ENCODE measurements at regions not wholly inside any gene's neighbourhood (a gene's known extent, or its start where the extent isn't known, plus 50 kb on each side); places are given as distances from the start of the nearest gene placed in this dataset.

- H3K4me3 ChIP-seq (ENCODE audit: low read depth, low read length) = no peak overlapping the region
- TF ChIP-seq CTCF (IDR thresholded peaks at IDR 0.05; ENCODE audit: low read depth, low read length, missing control alignments) = no peak
- no peak for DNase-seq (ENCODE audit: low read depth)
These were observed 1024.6 kb downstream of the SORCS1 start for GRCh38 chr10:106139915-106140314.

GRCh38 chr10:106136175-106136574 is 1028.3 kb downstream of the SORCS1 start:
- DNase-seq (ENCODE audit: low read depth) = no peak
- H3K4me3 ChIP-seq (ENCODE audit: low read depth, low read length) = no peak overlapping the region
- no peak for TF ChIP-seq CTCF (IDR thresholded peaks at IDR 0.05; ENCODE audit: low read depth, low read length, missing control alignments)

- no peak overlapping the region for H3K4me3 ChIP-seq (ENCODE audit: low read depth, low read length)
- no peak for TF ChIP-seq CTCF (IDR thresholded peaks at IDR 0.05; ENCODE audit: low read depth, low read length, missing control alignments)
- no peak for DNase-seq (ENCODE audit: low read depth)
These were observed 1030.0 kb downstream of the SORCS1 start for GRCh38 chr10:106134326-106135000.

- TF ChIP-seq CTCF (IDR thresholded peaks at IDR 0.05; ENCODE audit: low read depth, low read length, missing control alignments) = no peak
- no peak overlapping the region for H3K4me3 ChIP-seq (ENCODE audit: low read depth, low read length)
- no peak for DNase-seq (ENCODE audit: low read depth)
These were observed 1031.1 kb downstream of the SORCS1 start for GRCh38 chr10:106133451-106133850.

GRCh38 chr10:106132956-106133355 is 1031.5 kb downstream of the SORCS1 start:
- no peak for TF ChIP-seq CTCF (IDR thresholded peaks at IDR 0.05; ENCODE audit: low read depth, low read length, missing control alignments)
- no peak for DNase-seq (ENCODE audit: low read depth)

GRCh38 chr10:106114656-106115186 is 1049.8 kb downstream of the SORCS1 start:
- no peak for DNase-seq (ENCODE audit: low read depth)
- no peak for TF ChIP-seq CTCF (IDR thresholded peaks at IDR 0.05; ENCODE audit: low read depth, low read length, missing control alignments)
- no peak overlapping the region for H3K4me3 ChIP-seq (ENCODE audit: low read depth, low read length)

More at GRCh38 chr10:106132956-106133355, 1031.5 kb downstream of the SORCS1 start:
- no peak overlapping the region for H3K4me3 ChIP-seq (ENCODE audit: low read depth, low read length)

GRCh38 chr10:106111246-106111645 is 1053.3 kb downstream of the SORCS1 start:
- no peak for DNase-seq (ENCODE audit: low read depth)
- no peak overlapping the region for H3K4me3 ChIP-seq (ENCODE audit: low read depth, low read length)
- TF ChIP-seq CTCF (IDR thresholded peaks at IDR 0.05; ENCODE audit: low read depth, low read length, missing control alignments) = no peak

All from GM12864 (cell line).